GM12878 (cell line): ENCODE measurements at regions not wholly inside any gene's neighbourhood (a gene's known extent, or its start where the extent isn't known, plus 50 kb on each side); places are given as distances from the start of the nearest gene placed in this dataset.

Experiments
- CEBPZ ChIP-seq: fragments of 150-350 bp; IDR thresholded peaks from 2 replicates; pipeline ENCODE4 v1.6.1; 2016; ENCODE audit warnings: low read depth, low read length
- CTCF ChIP-seq, 3 experiments: IDR thresholded peaks in 2 of 3; conservative IDR thresholded peaks in 1 of 3; 2 replicates each; pipeline ENCODE4 v1.5.1; 2011; ENCODE audit warnings: low read depth in 3 of 3, low read length in 3 of 3, mild to moderate bottlenecking in 3 of 3, control low read depth in 2 of 3, moderate library complexity in 2 of 3, inconsistent platforms in 1 of 3, mixed read lengths in 1 of 3; ENCODE audit not compliant: control insufficient read depth in 2 of 3, insufficient read depth in 1 of 3; ENCODE audit errors: extremely low read depth in 1 of 3
- ELK1 ChIP-seq: IDR thresholded peaks from 2 replicates; pipeline ENCODE4 v1.6.1; 2012; ENCODE audit warnings: low read depth, low read length, improper control_type of control experiment
- FOXK2 ChIP-seq: fragments of 450-650 bp; IDR thresholded peaks from 2 replicates; pipeline ENCODE4 v1.6.1; 2017; ENCODE audit warnings: mild to moderate bottlenecking, moderate library complexity
- JUND ChIP-seq: IDR thresholded peaks from 2 replicates; pipeline ENCODE4 v1.6.1; 2012; ENCODE audit warnings: low read depth, mild to moderate bottlenecking, low read length, improper control_type of control experiment, moderate library complexity
- NRF1 ChIP-seq: conservative IDR thresholded peaks from 2 replicates; pipeline ENCODE4 v1.6.1; 2011; ENCODE audit warnings: mild to moderate bottlenecking, low read depth, low read length, improper control_type of control experiment
- PBX3 ChIP-seq: IDR thresholded peaks from 2 replicates; pipeline ENCODE4 v1.6.1; 2011; ENCODE audit warnings: mild to moderate bottlenecking, low read depth, low read length, moderate library complexity; ENCODE audit not compliant: insufficient replicate concordance
- RAD21 ChIP-seq: IDR thresholded peaks from 2 replicates; pipeline ENCODE4 v1.6.1; 2011; ENCODE audit warnings: mild to moderate bottlenecking, low read depth, low read length, moderate library complexity; ENCODE audit not compliant: insufficient read depth
- RCOR1 ChIP-seq: conservative IDR thresholded peaks from 2 replicates; pipeline ENCODE4 v1.6.1; 2012; ENCODE audit warnings: low read depth, low read length, improper control_type of control experiment

GRCh38 chr5:27832886-27833285 is 794.5 kb upstream of the CDH9 start:
- TF ChIP-seq FOXK2 (no peak), PBX3 (no peak), RAD21 (no peak), CTCF (IDR thresholded peaks at IDR 0.05 in 2 of 3, conservative IDR thresholded peaks at IDR 0.05 in 1 of 3; ENCODE audit: control insufficient read depth in 2 of 3, extremely low read depth in 1 of 3, insufficient read depth in 1 of 3, low read depth in 3 of 3, low read length in 3 of 3) (no peak), ELK1 (no peak), CEBPZ (no peak), NRF1 (no peak), RCOR1 (no peak), JUND (no peak)
